Kidney (tissue), 13 donors: ENCODE measurements at regions not wholly inside any gene's neighbourhood (a gene's known extent, or its start where the extent isn't known, plus 50 kb on each side); places are given as distances from the start of the nearest gene placed in this dataset.
A peak's percentile ranks its signal among the peaks of the same experiment; 100 is the strongest.

Source experiments
- DNase-seq, 5 donors: peaks; one replicate each; pipeline ENCODE4 v3.0.0-alpha.2; 2013 to 2020
- FAIRE-seq: peaks from 2 replicates; lab custom pipeline; 2012; peaks lifted over from hg19 to GRCh38; lab: Jason Lieb, UNC
- H3K27ac ChIP-seq, 2 donors: one replicate each; pipeline ENCODE4 v1.7.0; 2013; ENCODE audit warnings: low read depth in 2 of 2, low read length in 2 of 2, inconsistent platforms in 1 of 2
- H3K27me3 ChIP-seq: one replicate; pipeline ENCODE4 v1.7.1; 2013; ENCODE audit warnings: low read length, inconsistent platforms; ENCODE audit not compliant: control insufficient read depth, insufficient read depth
- H3K36me3 ChIP-seq, 3 donors: one replicate each; pipeline versions ENCODE4 v1.7.0 to v1.7.1; 2013; ENCODE audit warnings: low read length in 3 of 3, control low read depth in 1 of 3, inconsistent platforms in 1 of 3; ENCODE audit not compliant: insufficient read depth in 3 of 3, control insufficient read depth in 2 of 3
- H3K4me1 ChIP-seq, 3 donors: one replicate each; pipeline versions ENCODE4 v1.7.0 to v1.7.1; 2013; ENCODE audit warnings: low read length in 3 of 3, inconsistent platforms in 1 of 3, low read depth in 1 of 3; ENCODE audit not compliant: control insufficient read depth in 2 of 3, insufficient read depth in 2 of 3
- H3K4me3 ChIP-seq, 3 donors: one replicate each; pipeline versions ENCODE4 v1.7.0 to v1.8.1; 2013; ENCODE audit warnings: low read length in 3 of 3, control low read depth in 1 of 3, inconsistent platforms in 1 of 3
- H3K9ac ChIP-seq, 3 donors: one replicate each; pipeline versions ENCODE4 v1.7.0 to v1.7.1; 2013; ENCODE audit warnings: low read length in 3 of 3, control low read depth in 1 of 3, inconsistent platforms in 1 of 3
- H3K9me3 ChIP-seq, 3 donors: one replicate each; pipeline versions ENCODE4 v1.7.0 to v1.7.1; 2013; ENCODE audit warnings: low read length in 3 of 3, control low read depth in 1 of 3, inconsistent platforms in 1 of 3; ENCODE audit not compliant: control insufficient read depth in 2 of 3, insufficient read depth in 1 of 3
- CTCF ChIP-seq: IDR thresholded peaks from 3 replicates; pipeline ENCODE4 v1.5.1; 2012; ENCODE audit warnings: mild to moderate bottlenecking, moderate library complexity, borderline replicate concordance; ENCODE audit not compliant: insufficient read depth; ENCODE audit errors: extremely low read depth
- intact Hi-C: fragments of 100-400 bp; cut with DNase I; formaldehyde crosslinking; loops from one replicate; pipeline ENCODE4 v1.11.1; 2022
- donor health status: control.
- donor health status: control.
- donor health status: control.
- donor health status: control.
- donor health status: control.
- donor health status: DM: yes; HTN: yes; CAD: no.
- donor health status: Normal renal cell carcinoma (clear cell type).

- no peak overlapping the region for H3K4me3 ChIP-seq
- no peak overlapping the region for H3K27ac ChIP-seq
- FAIRE-seq: no peak
- no peaks in the 10 kb centered on the region for H3K27me3 ChIP-seq
- intact Hi-C loops: no loop called here
- peaks cover 0 to 5% (median 4%) of the 10 kb centered on the region in 3 donors for H3K4me1 ChIP-seq
- no peaks in the 10 kb centered on the region for H3K36me3 ChIP-seq
- peak in 2 of 5 donors; percentile 22 to 29 for DNase-seq
- H3K9me3 ChIP-seq: no peaks in the 10 kb centered on the region
- H3K9ac ChIP-seq: no peak overlapping the region
- no peak for TF ChIP-seq CTCF
Observed at GRCh38 chr4:41799126-41799525, 50.6 kb upstream of the PHOX2B start.
